Hepatocyte (in vitro differentiated cells): ENCODE measurements at regions not wholly inside any gene's neighbourhood (a gene's known extent, or its start where the extent isn't known, plus 50 kb on each side); places are given as distances from the start of the nearest gene placed in this dataset.

ENCODE experiments used
- DNase-seq: peaks from one replicate; pipeline ENCODE4 v3.0.0-alpha.2; 2016; ENCODE audit warnings: low spot score
- H2AFZ ChIP-seq: fragments of 200-600 bp; sonication (generic); 2 replicates; pipeline ENCODE4 v1.6.0; 2016; ENCODE audit warnings: antibody characterized with exemption, mild to moderate bottlenecking
- H3K27ac ChIP-seq: fragments of 200-600 bp; sonication (generic); 2 replicates; pipeline ENCODE4 v1.5.1; 2016; ENCODE audit warnings: mild to moderate bottlenecking
- H3K27me3 ChIP-seq: fragments of 200-600 bp; sonication (generic); 2 replicates; pipeline ENCODE4 v1.6.1; 2016
- H3K36me3 ChIP-seq: fragments of 200-600 bp; sonication (generic); replicated peaks from 2 replicates; pipeline ENCODE4 v1.5.1; 2016; ENCODE audit warnings: low read depth; ENCODE audit not compliant: insufficient read depth
- H3K4me1 ChIP-seq: fragments of 200-600 bp; sonication (generic); 2 replicates; pipeline ENCODE4 v1.5.1; 2016; ENCODE audit warnings: mild to moderate bottlenecking, moderate library complexity; ENCODE audit not compliant: insufficient read depth
- H3K4me2 ChIP-seq: fragments of 200-600 bp; sonication (generic); 2 replicates; pipeline ENCODE4 v1.6.0; 2016
- H3K4me3 ChIP-seq: fragments of 200-600 bp; sonication (generic); 2 replicates; pipeline ENCODE4 v1.5.1; 2016; ENCODE audit warnings: mild to moderate bottlenecking
- H3K79me2 ChIP-seq: fragments of 200-600 bp; sonication (generic); 2 replicates; pipeline ENCODE4 v1.6.0; 2017; ENCODE audit warnings: mild to moderate bottlenecking
- H3K9me2 ChIP-seq: fragments of 200-600 bp; sonication (generic); replicated peaks from 2 replicates; pipeline ENCODE4 v1.6.0; 2017; ENCODE audit warnings: mild to moderate bottlenecking; ENCODE audit not compliant: insufficient read depth
- H3K9me3 ChIP-seq: fragments of 200-600 bp; sonication (generic); 2 replicates; pipeline ENCODE4 v1.5.1; 2016; ENCODE audit warnings: low read depth, mild to moderate bottlenecking
- H4K20me1 ChIP-seq: fragments of 200-600 bp; sonication (generic); 2 replicates; pipeline ENCODE4 v1.6.0; 2016; ENCODE audit warnings: mild to moderate bottlenecking; ENCODE audit not compliant: insufficient read depth, poor library complexity, severe bottlenecking
- CTCF ChIP-seq: fragments of 200-600 bp; sonication (generic); IDR thresholded peaks from 2 replicates; pipeline ENCODE4 v1.5.1; 2016; ENCODE audit warnings: antibody characterized with exemption, mild to moderate bottlenecking; ENCODE audit not compliant: poor library complexity
- EZH2 ChIP-seq: fragments of 200-600 bp; sonication (generic); IDR thresholded peaks from 2 replicates; pipeline ENCODE4 v1.6.1; 2016; ENCODE audit warnings: antibody characterized with exemption, mild to moderate bottlenecking, borderline replicate concordance
- EZH2phosphoT487 ChIP-seq: fragments of 200-600 bp; sonication (generic); IDR thresholded peaks from one replicate; pipeline ENCODE4 v1.6.1; 2018; ENCODE audit warnings: antibody characterized with exemption, mild to moderate bottlenecking, low read depth, moderate library complexity; ENCODE audit not compliant: unreplicated experiment, severe bottlenecking
- WGBS: methylation state at CpG from one replicate; pipeline ENCODE4 v1.1.6; 2016; ENCODE audit warnings: low lambda C conversion rate; ENCODE audit errors: missing lambda C conversion rate; 5-methylcytosine and 5-hydroxymethylcytosine counted together

GRCh38 chr13:34207334-34207733 is 389.4 kb downstream of the RFC3 start:
- no peaks in the 10 kb centered on the region for H3K36me3 ChIP-seq
- no peaks in the 10 kb centered on the region for H3K27me3 ChIP-seq
- WGBS, result 31% methylated on average over 4 of the region's 4 CpGs
- H3K9me3 ChIP-seq, result no peaks in the 10 kb centered on the region
- peak; percentile 43 for DNase-seq
- no peak overlapping the region for H3K4me3 ChIP-seq
- H3K27ac ChIP-seq, result peak overlapping the region; percentile 71
- H3K4me2 ChIP-seq, result peak overlapping the region; percentile 38
- H3K79me2 ChIP-seq, result no peaks in the 10 kb centered on the region
- H3K9me2 ChIP-seq, result no peaks in the 10 kb centered on the region
- no peak for TF ChIP-seq EZH2phosphoT487
- no peak for TF ChIP-seq CTCF
- TF ChIP-seq EZH2, result no peak
- no peaks in the 10 kb centered on the region for H4K20me1 ChIP-seq
- H2AFZ ChIP-seq, result no peak overlapping the region
- H3K4me1 ChIP-seq, result peaks cover 11% of the 10 kb centered on the region

GRCh38 chr13:34207872-34208271 is 389.9 kb downstream of the RFC3 start:
- Histone ChIP-seq H3K27ac (peak overlapping the region; percentile 71), H3K9me2 (no peaks in the 10 kb centered on the region), H3K9me3 (no peaks in the 10 kb centered on the region), H4K20me1 (no peaks in the 10 kb centered on the region), H2AFZ (no peak overlapping the region), H3K4me2 (peak overlapping the region; percentile 38), H3K4me1 (peaks cover 11% of the 10 kb centered on the region), H3K36me3 (no peaks in the 10 kb centered on the region), H3K27me3 (no peaks in the 10 kb centered on the region), H3K79me2 (no peaks in the 10 kb centered on the region), H3K4me3 (no peak overlapping the region)
- DNase-seq, result no peak
- TF ChIP-seq EZH2, result no peak
- 44% methylated on average over 4 of the region's 4 CpGs for WGBS

- peaks cover 11% of the 10 kb centered on the region for H3K4me1 ChIP-seq
- H3K9me2 ChIP-seq, result no peaks in the 10 kb centered on the region
- no peaks in the 10 kb centered on the region for H3K9me3 ChIP-seq
- 62% methylated on average over 1 of the region's 1 CpG for WGBS
- no peaks in the 10 kb centered on the region for H4K20me1 ChIP-seq
- no peak overlapping the region for H2AFZ ChIP-seq
- H3K4me3 ChIP-seq, result no peak overlapping the region
- DNase-seq, result no peak
- peak overlapping the region; percentile 71 for H3K27ac ChIP-seq
- H3K36me3 ChIP-seq, result no peaks in the 10 kb centered on the region
- TF ChIP-seq EZH2phosphoT487, result no peak
- TF ChIP-seq CTCF, result no peak
- no peak for TF ChIP-seq EZH2
- H3K4me2 ChIP-seq, result peak overlapping the region; percentile 38
- no peaks in the 10 kb centered on the region for H3K79me2 ChIP-seq
- H3K27me3 ChIP-seq, result no peaks in the 10 kb centered on the region
Observed at GRCh38 chr13:34208336-34208735, 390.4 kb downstream of the RFC3 start.

GRCh38 chr13:34210341-34210740 is 392.4 kb downstream of the RFC3 start:
- no peak for DNase-seq
- no peaks in the 10 kb centered on the region for H3K9me3 ChIP-seq

More at GRCh38 chr13:34210341-34210740, 392.4 kb downstream of the RFC3 start:
- Histone ChIP-seq H3K36me3 (no peaks in the 10 kb centered on the region), H3K9me2 (no peaks in the 10 kb centered on the region), H3K27ac (no peak overlapping the region), H4K20me1 (no peaks in the 10 kb centered on the region), H3K4me1 (peaks cover 11% of the 10 kb centered on the region), H2AFZ (no peak overlapping the region), H3K4me2 (no peak overlapping the region), H3K79me2 (no peaks in the 10 kb centered on the region), H3K27me3 (no peaks in the 10 kb centered on the region), H3K4me3 (no peak overlapping the region)
- WGBS, result 68% methylated on average over 1 of the region's 1 CpG
- TF ChIP-seq EZH2 (no peak), EZH2phosphoT487 (no peak), CTCF (no peak)
